ENCODE measurements at regions not wholly inside any gene's neighbourhood (a gene's known extent, or its start where the extent isn't known, plus 50 kb on each side); places are given as distances from the start of the nearest gene placed in this dataset.

- H3K4me3 ChIP-seq (ENCODE audit: control extremely low read depth in 1 of 5, extremely low read depth in 1 of 5, insufficient read depth in 1 of 5, low read depth in 2 of 5, low read length in 4 of 5): no peak overlapping the region
- no peaks in the 10 kb centered on the region for H3K36me3 ChIP-seq (replicated peaks in 1 of 2; ENCODE audit: control extremely low read depth in 1 of 2, control insufficient read depth in 1 of 2, extremely low read depth in 1 of 2, insufficient read depth in 2 of 2, low read length in 1 of 2)
- no peaks in the 10 kb centered on the region for H3K27me3 ChIP-seq (replicated peaks in 1 of 4; ENCODE audit: control extremely low read depth in 1 of 4, control insufficient read depth in 3 of 4, insufficient read depth in 4 of 4, low read length in 3 of 4)
- no peak overlapping the region for H3K27ac ChIP-seq (ENCODE audit: low read length in 2 of 2)
- H3K4me2 ChIP-seq (replicated peaks; ENCODE audit: low read depth, low read length, poor library complexity, severe bottlenecking): no peak overlapping the region
- ATAC-seq (ENCODE audit: low read depth) (no peak), DNase-seq (no peak)
- Mint-ChIP-seq H3K9me3 (ENCODE audit: insufficient read depth) (peaks cover 13% of the 10 kb centered on the region), H3K4me1 (no peaks in the 10 kb centered on the region), H3K27ac (no peak overlapping the region), H3K27me3 (no peaks in the 10 kb centered on the region), H3K4me3 (no peak overlapping the region)
- H3K4me1 ChIP-seq (ENCODE audit: control insufficient read depth in 2 of 2, insufficient read depth in 2 of 2, low read length in 2 of 2): no peaks in the 10 kb centered on the region
- 100% methylated on average over 1 of the region's 2 CpGs for WGBS (ENCODE audit: insufficient coverage)
- H4K20me1 ChIP-seq (ENCODE audit: control insufficient read depth, insufficient read depth, low read length, poor library complexity, severe bottlenecking): no peaks in the 10 kb centered on the region
- no peak overlapping the region for H2AFZ ChIP-seq (ENCODE audit: insufficient read depth, low read depth, low read length, poor library complexity, severe bottlenecking)
- intact Hi-C loops (cut with micrococcal nuclease): no loop called here
- H3K9ac ChIP-seq (ENCODE audit: low read length): no peak overlapping the region
- TF ChIP-seq CTCF (IDR thresholded peaks at IDR 0.05) (no peak), EZH2 (IDR thresholded peaks at IDR 0.05; ENCODE audit: borderline replicate concordance, insufficient read depth, low read depth, low read length, poor library complexity, severe bottlenecking) (no peak)
- CTCF ChIA-PET: no interaction called here
- no peaks in the 10 kb centered on the region for H3K79me2 ChIP-seq (ENCODE audit: control insufficient read depth, insufficient read depth, low read length)
- no peaks in the 10 kb centered on the region for H3K9me3 ChIP-seq (ENCODE audit: control extremely low read depth in 1 of 3, control insufficient read depth in 2 of 3, insufficient read depth in 1 of 3, low read length in 2 of 3)
- POLR2A ChIA-PET: no interaction called here
These were observed 335.4 kb upstream of the CDH2 start for GRCh38 chr18:28512357-28512756.

- Mint-ChIP-seq H3K4me1 (no peaks in the 10 kb centered on the region), H3K27ac (no peak overlapping the region), H3K4me3 (no peak overlapping the region), H3K9me3 (ENCODE audit: insufficient read depth) (peaks cover 13% of the 10 kb centered on the region), H3K27me3 (no peaks in the 10 kb centered on the region)
- Histone ChIP-seq H3K4me1 (ENCODE audit: control insufficient read depth in 2 of 2, insufficient read depth in 2 of 2, low read length in 2 of 2) (no peaks in the 10 kb centered on the region), H3K4me2 (replicated peaks; ENCODE audit: low read depth, low read length, poor library complexity, severe bottlenecking) (no peak overlapping the region), H3K27me3 (replicated peaks in 1 of 4; ENCODE audit: control extremely low read depth in 1 of 4, control insufficient read depth in 3 of 4, insufficient read depth in 4 of 4, low read length in 3 of 4) (no peaks in the 10 kb centered on the region), H3K27ac (ENCODE audit: low read length in 2 of 2) (no peak overlapping the region), H3K4me3 (ENCODE audit: control extremely low read depth in 1 of 5, extremely low read depth in 1 of 5, insufficient read depth in 1 of 5, low read depth in 2 of 5, low read length in 4 of 5) (no peak overlapping the region), H2AFZ (ENCODE audit: insufficient read depth, low read depth, low read length, poor library complexity, severe bottlenecking) (no peak overlapping the region), H3K9ac (ENCODE audit: low read length) (no peak overlapping the region), H3K79me2 (ENCODE audit: control insufficient read depth, insufficient read depth, low read length) (no peaks in the 10 kb centered on the region), H3K9me3 (ENCODE audit: control extremely low read depth in 1 of 3, control insufficient read depth in 2 of 3, insufficient read depth in 1 of 3, low read length in 2 of 3) (no peaks in the 10 kb centered on the region), H4K20me1 (ENCODE audit: control insufficient read depth, insufficient read depth, low read length, poor library complexity, severe bottlenecking) (no peaks in the 10 kb centered on the region), H3K36me3 (replicated peaks in 1 of 2; ENCODE audit: control extremely low read depth in 1 of 2, control insufficient read depth in 1 of 2, extremely low read depth in 1 of 2, insufficient read depth in 2 of 2, low read length in 1 of 2) (no peaks in the 10 kb centered on the region)
- POLR2A ChIA-PET: no interaction called here
- intact Hi-C loops (cut with micrococcal nuclease): no loop called here
- WGBS (ENCODE audit: insufficient coverage): no CpG with 5 or more reads among the region's 2 CpGs
- no peak for DNase-seq
- TF ChIP-seq CTCF (IDR thresholded peaks at IDR 0.05) (no peak), EZH2 (IDR thresholded peaks at IDR 0.05; ENCODE audit: borderline replicate concordance, insufficient read depth, low read depth, low read length, poor library complexity, severe bottlenecking) (no peak)
- no peak for ATAC-seq (ENCODE audit: low read depth)
- CTCF ChIA-PET: no interaction called here
These were observed 334.5 kb upstream of the CDH2 start for GRCh38 chr18:28511413-28511821.

Data from B cell (primary cell).